ENCODE measurements at regions not wholly inside any gene's neighbourhood (a gene's known extent, or its start where the extent isn't known, plus 50 kb on each side); places are given as distances from the start of the nearest gene placed in this dataset.

GRCh38 chr3:139758654-139759291 is 81.0 kb upstream of the NMNAT3 start:
- no peak overlapping the region for H3K4me3 ChIP-seq
- H3K9me3 ChIP-seq = no peaks in the 10 kb centered on the region
- H3K27me3 ChIP-seq = no peaks in the 10 kb centered on the region
- DNase-seq = no peak
- H3K36me3 ChIP-seq = no peaks in the 10 kb centered on the region

- no peak overlapping the region for H3K4me3 ChIP-seq
- H3K27me3 ChIP-seq = no peaks in the 10 kb centered on the region
- no peaks in the 10 kb centered on the region for H3K9me3 ChIP-seq
- no peak for DNase-seq
- H3K36me3 ChIP-seq = no peaks in the 10 kb centered on the region
Observed at GRCh38 chr3:139757448-139758030, 79.8 kb upstream of the NMNAT3 start.

GRCh38 chr3:139756529-139757103 is 78.8 kb upstream of the NMNAT3 start:
- no peaks in the 10 kb centered on the region for H3K36me3 ChIP-seq
- no peak for DNase-seq
- H3K4me3 ChIP-seq = no peak overlapping the region
- no peaks in the 10 kb centered on the region for H3K27me3 ChIP-seq
- H3K9me3 ChIP-seq = no peaks in the 10 kb centered on the region

GRCh38 chr3:139755551-139755950 is 77.8 kb upstream of the NMNAT3 start:
- DNase-seq = no peak
- no peak overlapping the region for H3K4me3 ChIP-seq
- H3K9me3 ChIP-seq = no peaks in the 10 kb centered on the region
- no peaks in the 10 kb centered on the region for H3K27me3 ChIP-seq
- no peaks in the 10 kb centered on the region for H3K36me3 ChIP-seq

GRCh38 chr3:139751789-139752188 is 74.0 kb upstream of the NMNAT3 start:
- Histone ChIP-seq H3K9me3 (no peaks in the 10 kb centered on the region; the same call in 1 of the 2 replicates), H3K27me3 (no peaks in the 10 kb centered on the region), H3K4me3 (no peak overlapping the region), H3K36me3 (no peaks in the 10 kb centered on the region)
- no peak for DNase-seq

GRCh38 chr3:139746481-139746880 is 68.7 kb upstream of the NMNAT3 start:
- DNase-seq = no peak
- no peaks in the 10 kb centered on the region for H3K36me3 ChIP-seq
- H3K9me3 ChIP-seq = no peaks in the 10 kb centered on the region; the same call in 1 of the 2 replicates
- H3K4me3 ChIP-seq = no peak overlapping the region
- peaks cover 8% of the 10 kb centered on the region; the same call in 1 of the 2 replicates for H3K27me3 ChIP-seq

GRCh38 chr3:139745831-139746230 is 68.1 kb upstream of the NMNAT3 start:
- Histone ChIP-seq H3K9me3 (no peaks in the 10 kb centered on the region; the same call in 1 of the 2 replicates), H3K27me3 (peaks cover 8% of the 10 kb centered on the region; the same call in 1 of the 2 replicates), H3K36me3 (no peaks in the 10 kb centered on the region), H3K4me3 (no peak overlapping the region)
- peak; percentile 42 for DNase-seq

GRCh38 chr3:139738697-139739096 is 60.9 kb upstream of the NMNAT3 start:
- Histone ChIP-seq H3K4me3 (no peak overlapping the region), H3K36me3 (no peaks in the 10 kb centered on the region), H3K27me3 (peaks cover 6% of the 10 kb centered on the region), H3K9me3 (no peaks in the 10 kb centered on the region)
- DNase-seq = no peak

- peaks cover 2% of the 10 kb centered on the region for H3K27me3 ChIP-seq
- H3K9me3 ChIP-seq = no peaks in the 10 kb centered on the region
- no peak overlapping the region for H3K4me3 ChIP-seq
- no peak for DNase-seq
- H3K36me3 ChIP-seq = no peaks in the 10 kb centered on the region
Observed at GRCh38 chr3:139737682-139738361, 60.0 kb upstream of the NMNAT3 start.

- Histone ChIP-seq H3K36me3 (no peaks in the 10 kb centered on the region), H3K27me3 (no peaks in the 10 kb centered on the region; the same call in 1 of the 2 replicates), H3K4me3 (no peak overlapping the region), H3K9me3 (no peaks in the 10 kb centered on the region)
- no peak for DNase-seq
Observed at GRCh38 chr3:139735191-139735590, 57.4 kb upstream of the NMNAT3 start.

- Histone ChIP-seq H3K9me3 (no peaks in the 10 kb centered on the region), H3K4me3 (no peak overlapping the region), H3K27me3 (no peaks in the 10 kb centered on the region), H3K36me3 (no peaks in the 10 kb centered on the region)
- DNase-seq = no peak
Observed at GRCh38 chr3:139732729-139733128, 55.0 kb upstream of the NMNAT3 start.

GRCh38 chr3:139729300-139729699 is 51.5 kb upstream of the NMNAT3 start:
- Histone ChIP-seq H3K27me3 (no peaks in the 10 kb centered on the region), H3K9me3 (no peaks in the 10 kb centered on the region), H3K36me3 (no peaks in the 10 kb centered on the region), H3K4me3 (no peak overlapping the region)
- no peak for DNase-seq

- DNase-seq = no peak
- Histone ChIP-seq H3K36me3 (no peaks in the 10 kb centered on the region), H3K9me3 (no peaks in the 10 kb centered on the region), H3K27me3 (no peaks in the 10 kb centered on the region), H3K4me3 (no peak overlapping the region)
Observed at GRCh38 chr3:139728414-139728813, 50.6 kb upstream of the NMNAT3 start.

All from MG63 (cell line).